ENCODE measurements at regions not wholly inside any gene's neighbourhood (a gene's known extent, or its start where the extent isn't known, plus 50 kb on each side); places are given as distances from the start of the nearest gene placed in this dataset.

GRCh38 chr6:1023229-1023628 lies 288.7 kb upstream of the FOXQ1 start:
- no peak for TF ChIP-seq CTCF (IDR thresholded peaks at IDR 0.05; ENCODE audit: insufficient read depth, low read depth, low read length, missing control alignments)
- DNase-seq (ENCODE audit: low read depth): no peak
- H3K4me3 ChIP-seq (ENCODE audit: low read depth, low read length): no peak overlapping the region

- H3K4me3 ChIP-seq (ENCODE audit: low read depth, low read length): no peak overlapping the region
- TF ChIP-seq CTCF (IDR thresholded peaks at IDR 0.05; ENCODE audit: insufficient read depth, low read depth, low read length, missing control alignments): no peak
- DNase-seq (ENCODE audit: low read depth): no peak
Observed at GRCh38 chr6:1022719-1023118, 289.2 kb upstream of the FOXQ1 start.

- no peak for TF ChIP-seq CTCF (IDR thresholded peaks at IDR 0.05; ENCODE audit: insufficient read depth, low read depth, low read length, missing control alignments)
- DNase-seq (ENCODE audit: low read depth): no peak
Observed at GRCh38 chr6:1020837-1021236, 291.1 kb upstream of the FOXQ1 start.

GRCh38 chr6:1020133-1020532 lies 291.8 kb upstream of the FOXQ1 start:
- no peak for TF ChIP-seq CTCF (IDR thresholded peaks at IDR 0.05; ENCODE audit: insufficient read depth, low read depth, low read length, missing control alignments)
- no peak overlapping the region for H3K4me3 ChIP-seq (ENCODE audit: low read depth, low read length)
- DNase-seq (ENCODE audit: low read depth): no peak

More at GRCh38 chr6:1020837-1021236, 291.1 kb upstream of the FOXQ1 start:
- no peak overlapping the region for H3K4me3 ChIP-seq (ENCODE audit: low read depth, low read length)

- TF ChIP-seq CTCF (IDR thresholded peaks at IDR 0.05; ENCODE audit: insufficient read depth, low read depth, low read length, missing control alignments): no peak
- H3K4me3 ChIP-seq (ENCODE audit: low read depth, low read length): no peak overlapping the region
- DNase-seq (ENCODE audit: low read depth): no peak
Observed at GRCh38 chr6:1018041-1018440, 293.9 kb upstream of the FOXQ1 start.

- no peak for DNase-seq (ENCODE audit: low read depth)
- no peak for TF ChIP-seq CTCF (IDR thresholded peaks at IDR 0.05; ENCODE audit: insufficient read depth, low read depth, low read length, missing control alignments)
- no peak overlapping the region for H3K4me3 ChIP-seq (ENCODE audit: low read depth, low read length)
Observed at GRCh38 chr6:1016329-1017302, 295.3 kb upstream of the FOXQ1 start.
